Fibroblast of the aortic adventitia (primary cell): ENCODE measurements at regions not wholly inside any gene's neighbourhood (a gene's known extent, or its start where the extent isn't known, plus 50 kb on each side); places are given as distances from the start of the nearest gene placed in this dataset.
A peak's percentile ranks its signal among the peaks of the same experiment; 100 is the strongest.

ENCODE experiments used
- DNase-seq: peaks from one replicate; pipeline ENCODE4 v3.0.0-alpha.2; 2010; ENCODE audit warnings: low read depth
- H3K4me3 ChIP-seq: 2 replicates; pipeline ENCODE4 v1.5.1; 2011; ENCODE audit warnings: low read depth, mild to moderate bottlenecking, control low read depth, low read length, moderate library complexity
- TF ChIP-seq, protein P1 (sequence below): IDR thresholded peaks from 2 replicates; pipeline ENCODE4 v1.5.1; 2011; ENCODE audit warnings: mild to moderate bottlenecking, low read length, control low read depth, inconsistent platforms; ENCODE audit not compliant: insufficient read depth

DNA sequence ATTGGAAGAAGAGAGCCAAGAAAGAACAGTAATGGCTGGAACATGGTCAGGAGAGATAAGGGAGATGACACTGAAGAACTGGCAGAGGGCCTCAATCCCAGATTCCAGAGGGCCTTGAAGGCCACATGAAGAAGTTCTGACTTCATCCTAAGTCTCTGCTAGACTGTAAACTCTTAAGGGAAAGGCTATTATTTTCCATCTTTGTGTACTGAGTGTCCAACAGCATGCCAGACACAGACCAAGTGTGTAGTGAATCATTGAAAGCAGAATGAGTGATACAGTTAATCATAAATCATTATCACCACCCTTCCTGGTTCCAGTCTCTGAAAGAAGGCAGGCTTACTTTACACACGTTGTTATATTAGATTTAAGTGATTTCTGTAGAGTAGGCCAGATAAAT is 185.3 kb upstream of the C11orf87 start:
- TF ChIP-seq, protein P1, sequence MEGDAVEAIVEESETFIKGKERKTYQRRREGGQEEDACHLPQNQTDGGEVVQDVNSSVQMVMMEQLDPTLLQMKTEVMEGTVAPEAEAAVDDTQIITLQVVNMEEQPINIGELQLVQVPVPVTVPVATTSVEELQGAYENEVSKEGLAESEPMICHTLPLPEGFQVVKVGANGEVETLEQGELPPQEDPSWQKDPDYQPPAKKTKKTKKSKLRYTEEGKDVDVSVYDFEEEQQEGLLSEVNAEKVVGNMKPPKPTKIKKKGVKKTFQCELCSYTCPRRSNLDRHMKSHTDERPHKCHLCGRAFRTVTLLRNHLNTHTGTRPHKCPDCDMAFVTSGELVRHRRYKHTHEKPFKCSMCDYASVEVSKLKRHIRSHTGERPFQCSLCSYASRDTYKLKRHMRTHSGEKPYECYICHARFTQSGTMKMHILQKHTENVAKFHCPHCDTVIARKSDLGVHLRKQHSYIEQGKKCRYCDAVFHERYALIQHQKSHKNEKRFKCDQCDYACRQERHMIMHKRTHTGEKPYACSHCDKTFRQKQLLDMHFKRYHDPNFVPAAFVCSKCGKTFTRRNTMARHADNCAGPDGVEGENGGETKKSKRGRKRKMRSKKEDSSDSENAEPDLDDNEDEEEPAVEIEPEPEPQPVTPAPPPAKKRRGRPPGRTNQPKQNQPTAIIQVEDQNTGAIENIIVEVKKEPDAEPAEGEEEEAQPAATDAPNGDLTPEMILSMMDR: no peak
- DNase-seq: peak; percentile 47

DNA sequence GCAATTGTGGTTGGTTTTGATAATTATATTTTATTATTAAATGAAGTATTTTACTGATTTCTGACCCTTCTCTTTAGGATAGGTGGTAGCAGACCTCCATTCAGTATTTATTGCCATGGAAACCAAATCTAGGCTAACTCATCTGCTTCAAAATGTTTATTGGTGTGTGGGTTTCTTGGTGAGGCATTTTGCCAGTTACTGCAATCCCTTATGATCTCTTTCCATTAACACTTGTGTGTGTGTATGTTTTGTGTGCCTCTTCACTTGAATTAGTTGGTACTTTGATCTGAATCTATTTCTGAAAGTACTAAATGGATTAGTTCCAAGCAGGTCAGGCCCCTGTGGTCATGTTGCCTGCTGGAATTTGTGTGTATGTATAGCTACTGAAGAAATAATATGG is 184.4 kb upstream of the C11orf87 start:
- H3K4me3 ChIP-seq: no peak overlapping the region
- TF ChIP-seq, protein P1: no peak
- no peak for DNase-seq

More for the DNA sequence above, 185.3 kb upstream of the C11orf87 start:
- H3K4me3 ChIP-seq: no peak overlapping the region

DNA sequence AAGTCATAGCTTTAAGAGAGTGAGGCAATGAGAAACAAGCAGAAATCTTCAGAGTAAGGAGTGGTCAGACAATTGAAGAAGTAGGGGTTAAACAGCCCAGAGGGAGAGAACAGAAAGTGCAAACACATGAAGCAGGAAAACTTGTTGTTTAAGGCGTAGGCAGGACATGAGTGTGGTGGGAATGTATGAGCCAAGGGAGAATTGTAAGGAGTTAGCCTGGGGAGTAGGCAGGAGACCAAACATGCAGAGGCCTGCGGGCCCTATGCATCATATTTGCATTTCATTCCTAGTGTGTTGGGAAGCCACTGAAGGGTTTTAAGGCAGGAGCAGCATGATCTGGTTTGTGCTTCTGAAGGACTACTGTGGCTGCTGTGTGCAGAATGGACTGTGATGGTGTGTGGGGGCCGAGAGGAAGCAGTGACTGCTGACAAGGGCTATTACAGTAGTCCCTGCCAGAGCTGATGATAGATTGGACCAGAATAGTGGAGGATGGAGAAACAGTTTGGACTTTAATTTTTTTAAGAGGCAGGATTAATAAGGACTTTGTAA is 179.9 kb upstream of the C11orf87 start:
- no peak overlapping the region for H3K4me3 ChIP-seq
- TF ChIP-seq, protein P1: no peak
- peak; percentile 15 for DNase-seq

DNA sequence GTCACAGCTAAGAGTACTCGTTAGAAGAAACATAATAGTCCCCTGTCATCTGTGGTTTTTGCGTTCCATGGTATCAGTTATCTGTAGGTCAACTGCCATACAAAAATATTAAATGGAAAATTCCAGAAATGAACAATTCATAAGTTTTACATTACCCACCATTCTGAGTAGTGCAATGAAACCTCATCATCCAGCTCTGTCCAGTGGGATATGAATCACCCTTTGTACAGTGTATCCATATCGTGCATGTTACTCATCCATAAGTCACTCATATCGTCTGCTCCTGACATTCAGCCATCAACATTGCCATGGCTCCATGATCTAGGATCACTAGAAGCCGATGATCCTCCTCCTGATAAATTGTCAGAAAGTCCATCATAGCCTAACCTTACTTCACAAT is 174.9 kb upstream of the C11orf87 start:
- peak; percentile 40 for DNase-seq
- no peak overlapping the region for H3K4me3 ChIP-seq
- TF ChIP-seq, protein P1: no peak

DNA sequence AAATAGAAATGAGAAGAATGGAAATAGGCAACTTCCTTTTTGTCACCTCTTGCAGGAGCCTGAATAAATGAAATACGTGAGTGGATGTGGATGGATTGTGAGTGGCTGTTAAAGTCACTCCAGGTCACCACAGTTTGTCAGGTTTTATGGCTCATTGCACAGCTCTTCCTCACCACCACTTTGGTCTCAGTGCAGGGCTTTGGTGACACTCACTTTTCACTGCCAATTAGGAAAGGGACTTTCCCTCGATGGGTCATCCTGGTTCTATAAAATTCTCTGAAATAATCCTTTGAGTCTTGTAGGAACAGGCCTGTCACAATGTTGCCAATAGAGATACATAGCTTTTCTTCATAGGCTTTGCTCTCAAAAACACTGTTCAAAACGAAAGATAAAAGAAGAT is 172.4 kb upstream of the C11orf87 start:
- no peak overlapping the region for H3K4me3 ChIP-seq
- no peak for DNase-seq
- TF ChIP-seq, protein P1: no peak

DNA sequence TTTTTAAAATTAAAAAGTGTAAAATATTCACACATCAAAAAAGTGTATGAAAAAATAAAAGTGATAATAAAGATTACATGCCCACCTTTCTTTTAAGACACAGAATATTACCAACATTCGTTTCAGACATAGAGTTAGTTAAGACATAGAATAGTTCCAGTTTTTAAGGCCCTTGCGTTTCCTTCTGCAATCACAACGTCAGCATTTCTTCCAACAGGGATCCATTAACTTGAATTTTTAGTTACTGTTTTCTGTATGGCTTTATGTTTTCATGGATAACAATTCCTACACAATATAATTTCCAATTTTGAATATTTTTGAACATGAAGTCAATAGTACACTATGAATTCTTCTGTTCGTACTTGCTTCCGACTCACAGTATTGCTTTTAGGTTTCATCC is 170.8 kb upstream of the C11orf87 start:
- TF ChIP-seq, protein P1: no peak
- no peak overlapping the region for H3K4me3 ChIP-seq
- no peak for DNase-seq

DNA sequence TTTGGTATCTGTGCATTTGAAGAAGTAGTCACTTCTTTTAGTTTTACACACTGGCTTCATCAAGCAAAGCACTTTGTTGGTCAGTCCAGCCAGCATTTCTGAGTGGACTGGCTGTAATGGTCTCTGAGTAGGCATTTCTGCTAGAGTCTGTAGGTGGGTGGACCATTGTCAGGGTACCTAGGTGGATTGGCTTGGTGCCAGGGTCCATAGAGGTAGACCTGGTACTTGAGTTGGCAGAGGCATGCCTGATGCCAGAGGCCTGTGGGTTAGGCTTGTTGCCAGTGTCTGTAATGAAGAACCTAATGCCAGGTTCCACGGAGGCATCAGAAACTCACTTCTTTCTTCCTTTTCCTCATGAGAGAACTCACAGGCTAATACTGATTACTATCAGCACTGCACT is 157.9 kb upstream of the C11orf87 start:
- TF ChIP-seq, protein P1: no peak
- DNase-seq: no peak
- no peak overlapping the region for H3K4me3 ChIP-seq
